Body of pancreas (tissue), 4 donors: ENCODE measurements at regions not wholly inside any gene's neighbourhood (a gene's known extent, or its start where the extent isn't known, plus 50 kb on each side); places are given as distances from the start of the nearest gene placed in this dataset.

Experiments
- CTCF ChIP-seq, 7 experiments: fragments of 450-650 bp in 4 of 7; fragments of 200-600 bp in 3 of 7; sonication (generic) in 3 of 7; IDR thresholded peaks; one replicate each; pipeline ENCODE4 v1.5.1; 2016 to 2019; ENCODE audit warnings: antibody characterized with exemption in 7 of 7
- POLR2A ChIP-seq, 3 donors: fragments of 450-650 bp; IDR thresholded peaks; one replicate each; pipeline ENCODE4 v1.6.1; 2016; ENCODE audit warnings: antibody characterized with exemption in 3 of 3, mild to moderate bottlenecking in 2 of 3

- TF ChIP-seq POLR2A (IDR thresholded peaks at IDR 0.05) = no peak
- TF ChIP-seq CTCF (IDR thresholded peaks at IDR 0.05) = no peak
These were observed 186.1 kb downstream of the TJP1 start for GRCh38 chr15:29636140-29636539.
